Astrocyte of the spinal cord (primary cell): ENCODE measurements at regions not wholly inside any gene's neighbourhood (a gene's known extent, or its start where the extent isn't known, plus 50 kb on each side); places are given as distances from the start of the nearest gene placed in this dataset.

Source experiments
- DNase-seq: peaks from one replicate; pipeline ENCODE4 v3.0.0; 2011; ENCODE audit warnings: low read depth, low spot score
- H3K4me3 ChIP-seq: 2 replicates; pipeline ENCODE4 v1.5.1; 2011; ENCODE audit warnings: low read depth, mild to moderate bottlenecking, low read length, moderate library complexity
- CTCF ChIP-seq: IDR thresholded peaks from 2 replicates; pipeline ENCODE4 v1.5.1; 2012; ENCODE audit warnings: low read depth, mild to moderate bottlenecking, low read length, inconsistent platforms
- in situ Hi-C: cut with HindIII; loops from 2 replicates; pipeline ENCODE4 v1.10.0; 2017; ENCODE audit warnings: low sequenced_read_pairs

- no peak for DNase-seq
- H3K4me3 ChIP-seq, result no peak overlapping the region
- no peak for TF ChIP-seq CTCF
- in situ Hi-C loops, result no loop called here
Observed at GRCh38 chr13:63311587-63311986, 1895.9 kb upstream of the PCDH20 start.

DNA sequence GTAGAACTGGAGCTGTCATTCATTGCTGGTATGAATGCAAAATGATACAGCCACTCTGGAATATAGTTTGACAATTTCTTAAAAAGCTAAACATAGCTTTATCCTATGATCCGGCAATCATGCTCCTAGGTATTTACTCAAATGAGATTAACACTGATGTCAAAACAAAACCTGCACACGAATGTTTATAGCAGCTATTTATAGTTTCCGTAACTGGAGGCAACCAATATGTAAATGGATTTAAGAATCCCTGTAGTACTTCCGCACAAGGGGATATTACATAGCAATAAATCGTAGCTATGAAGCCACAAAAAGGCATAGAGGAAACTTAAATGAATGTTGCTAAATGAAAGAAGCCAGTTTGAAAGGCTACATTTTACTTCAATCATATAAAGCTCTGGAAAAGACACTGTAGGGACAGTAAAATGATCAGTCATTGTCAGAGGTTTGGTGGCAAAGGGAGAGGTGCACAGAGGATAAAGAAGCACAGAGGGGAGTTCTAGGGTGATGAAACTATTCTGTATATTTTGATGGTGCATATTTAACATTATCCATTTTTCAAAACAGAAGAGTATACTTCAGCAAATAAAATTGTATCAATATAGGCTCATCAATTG is 1893.0 kb upstream of the PCDH20 start:
- no peak for DNase-seq
- H3K4me3 ChIP-seq, result no peak overlapping the region
- no peak for TF ChIP-seq CTCF
- in situ Hi-C loops, result no loop called here

GRCh38 chr13:63307228-63307627 is 1891.6 kb upstream of the PCDH20 start:
- H3K4me3 ChIP-seq, result no peak overlapping the region
- TF ChIP-seq CTCF, result no peak
- DNase-seq, result peak; percentile 4
- in situ Hi-C loops, result no loop called here

DNA sequence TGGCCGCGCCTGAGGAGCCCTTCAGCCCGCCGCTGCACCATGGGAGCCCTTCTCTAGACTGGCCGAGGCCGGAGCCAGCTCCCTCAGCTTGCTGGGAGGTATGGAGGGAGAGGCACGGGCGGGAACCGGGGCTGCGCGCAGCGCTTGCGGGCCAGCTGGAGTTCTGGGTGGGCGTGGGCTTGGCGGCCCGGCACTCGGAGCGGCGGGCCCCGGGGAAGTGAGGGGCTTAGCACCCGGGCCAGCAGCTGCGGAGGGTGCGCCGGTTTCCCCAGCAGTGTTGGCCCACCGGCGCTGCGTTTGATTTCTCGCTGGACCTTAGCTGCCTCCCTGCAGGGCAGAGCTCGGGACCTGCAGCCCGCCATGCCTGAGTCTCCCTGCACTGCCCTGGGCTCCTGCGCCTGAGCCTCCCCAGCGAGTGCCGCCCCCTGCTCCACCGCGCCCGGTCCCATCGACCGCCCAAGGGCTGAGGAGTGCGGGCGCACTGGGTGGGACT is 1890.0 kb upstream of the PCDH20 start:
- in situ Hi-C loops, result no loop called here
- no peak for DNase-seq
- H3K4me3 ChIP-seq, result no peak overlapping the region
- no peak for TF ChIP-seq CTCF

DNA sequence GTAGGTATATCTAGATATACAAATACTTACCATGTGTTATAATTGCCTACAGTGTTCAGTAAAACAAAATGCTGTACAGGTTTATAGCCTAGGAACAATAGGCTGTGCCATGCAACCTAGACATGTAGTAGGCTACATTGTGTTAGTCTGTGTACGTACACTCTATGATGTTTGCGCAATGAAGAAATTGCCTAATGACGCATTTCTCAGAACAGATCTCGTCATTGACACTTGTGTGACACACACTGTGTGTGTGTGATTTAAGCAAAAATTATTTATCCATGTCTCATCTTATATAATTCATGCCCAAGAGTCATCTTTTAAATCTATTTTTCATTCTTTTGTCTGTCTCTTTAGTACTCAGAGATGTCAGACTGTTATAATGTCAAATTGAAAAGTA is 1888.8 kb upstream of the PCDH20 start:
- no peak for DNase-seq
- H3K4me3 ChIP-seq, result no peak overlapping the region
- in situ Hi-C loops, result no loop called here
- no peak for TF ChIP-seq CTCF

- in situ Hi-C loops, result no loop called here
- no peak for DNase-seq
- no peak overlapping the region for H3K4me3 ChIP-seq
- TF ChIP-seq CTCF, result no peak
Observed at GRCh38 chr13:63299866-63300394, 1884.3 kb upstream of the PCDH20 start.

- in situ Hi-C loops, result no loop called here
- DNase-seq, result no peak
- no peak for TF ChIP-seq CTCF
- H3K4me3 ChIP-seq, result no peak overlapping the region
Observed at GRCh38 chr13:63297163-63297562, 1881.5 kb upstream of the PCDH20 start.
